GM12892 (cell line): ENCODE measurements at regions not wholly inside any gene's neighbourhood (a gene's known extent, or its start where the extent isn't known, plus 50 kb on each side); places are given as distances from the start of the nearest gene placed in this dataset.

Experiments used
- POLR2A ChIP-seq: IDR thresholded peaks from 2 replicates; pipeline ENCODE4 v1.6.1; 2011; ENCODE audit warnings: low read depth, low read length, control low read depth
- POLR2AphosphoS5 ChIP-seq: IDR thresholded peaks from 2 replicates; pipeline ENCODE4 v1.6.1; 2011; ENCODE audit warnings: low read depth, low read length, control low read depth
- TAF1 ChIP-seq: IDR thresholded peaks from 2 replicates; pipeline ENCODE4 v1.6.1; 2011; ENCODE audit warnings: low read depth, mild to moderate bottlenecking, control low read depth, low read length, borderline replicate concordance

DNA sequence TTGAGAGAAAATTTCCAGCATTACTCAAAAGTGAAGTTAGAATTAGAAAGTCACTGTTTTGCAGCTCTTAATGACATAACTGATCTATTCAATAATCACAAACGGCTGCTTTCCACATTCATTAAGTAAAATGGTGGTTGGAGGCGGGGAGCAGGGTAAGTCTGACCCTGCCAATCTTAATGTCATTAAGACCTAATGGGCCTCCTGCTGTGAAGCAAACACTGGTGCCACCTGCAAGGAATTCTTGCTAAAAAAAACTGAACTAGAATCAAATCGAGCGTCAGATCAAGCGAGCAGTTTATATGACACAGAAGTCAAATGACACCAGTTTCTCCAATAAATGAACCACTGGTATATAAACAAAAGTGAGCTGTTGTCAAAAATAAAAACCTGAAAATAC is 351.5 kb downstream of the BRD1 start:
- TF ChIP-seq POLR2A (no peak), TAF1 (no peak), POLR2AphosphoS5 (no peak)
